ENCODE measurements at regions not wholly inside any gene's neighbourhood (a gene's known extent, or its start where the extent isn't known, plus 50 kb on each side); places are given as distances from the start of the nearest gene placed in this dataset.

GRCh38 chr7:3119963-3120362, 76.3 kb upstream of the CARD11 start:
- TF ChIP-seq EMX1 (CRISPR knock-in tag; IDR thresholded peaks at IDR 0.05) (no peak), FOXJ3 (CRISPR knock-in tag; IDR thresholded peaks at IDR 0.05; ENCODE audit: borderline replicate concordance) (no peak), SMAD3 (CRISPR knock-in tag; IDR thresholded peaks at IDR 0.05; ENCODE audit: borderline replicate concordance) (no peak), ZNF263 (CRISPR knock-in tag; IDR thresholded peaks at IDR 0.05; ENCODE audit: low read depth) (no peak), STAT6 (CRISPR knock-in tag; conservative IDR thresholded peaks at IDR 0.05; ENCODE audit: low read depth) (no peak), ELF4 (CRISPR knock-in tag; IDR thresholded peaks at IDR 0.05; ENCODE audit: low read depth) (no peak), IRF2 (CRISPR knock-in tag; IDR thresholded peaks at IDR 0.05; ENCODE audit: borderline replicate concordance, low read depth) (no peak), ERG (CRISPR knock-in tag; IDR thresholded peaks at IDR 0.05) (no peak), ATF6 (CRISPR knock-in tag; IDR thresholded peaks at IDR 0.05) (no peak), CDX4 (CRISPR knock-in tag; IDR thresholded peaks at IDR 0.05; ENCODE audit: borderline replicate concordance) (no peak), SOX15 (CRISPR knock-in tag; IDR thresholded peaks at IDR 0.05) (no peak)
- no peak for DNase-seq (ENCODE audit: low spot score)
- Mint-ChIP-seq H3K9me3 (peaks cover 39% of the 10 kb centered on the region), H3K36me3 (peaks cover 23% of the 10 kb centered on the region), H3K4me1 (peaks cover 13% of the 10 kb centered on the region), H3K27me3 (ENCODE audit: low read depth) (peaks cover 19% of the 10 kb centered on the region), H3K4me3 (no peak overlapping the region), H3K27ac (no peak overlapping the region)
- CTCF ChIA-PET = no interaction called here
- no peak for ATAC-seq
- POLR2A ChIA-PET = no interaction called here

GRCh38 chr7:3120513-3120912, 76.8 kb upstream of the CARD11 start:
- no peak for ATAC-seq
- no peak overlapping the region for H3K4me3 Mint-ChIP-seq
- CTCF ChIA-PET = no interaction called here
- POLR2A ChIA-PET = no interaction called here
- H3K36me3 Mint-ChIP-seq = peaks cover 23% of the 10 kb centered on the region
- H3K27ac Mint-ChIP-seq = no peak overlapping the region
- no peak for TF ChIP-seq ZNF263 (CRISPR knock-in tag; IDR thresholded peaks at IDR 0.05; ENCODE audit: low read depth)
- no peak for TF ChIP-seq NFYB (CRISPR knock-in tag; conservative IDR thresholded peaks at IDR 0.05; ENCODE audit: low read depth)
- TF ChIP-seq SMAD4 (CRISPR knock-in tag; IDR thresholded peaks at IDR 0.05) = no peak
- TF ChIP-seq SOX15 (CRISPR knock-in tag; IDR thresholded peaks at IDR 0.05) = no peak
- no peak for TF ChIP-seq ZBTB43 (CRISPR knock-in tag; IDR thresholded peaks at IDR 0.05)
- peaks cover 34% of the 10 kb centered on the region for H3K9me3 Mint-ChIP-seq
- peaks cover 13% of the 10 kb centered on the region for H3K4me1 Mint-ChIP-seq
- H3K27me3 Mint-ChIP-seq (ENCODE audit: low read depth) = peaks cover 19% of the 10 kb centered on the region
- no peak for DNase-seq (ENCODE audit: low spot score)

- H3K36me3 Mint-ChIP-seq = no peaks in the 10 kb centered on the region
- CTCF ChIA-PET = no interaction called here
- TF ChIP-seq MLX (CRISPR knock-in tag; IDR thresholded peaks at IDR 0.05) = no peak
- no peak for TF ChIP-seq IRF1 (CRISPR knock-in tag; IDR thresholded peaks at IDR 0.05)
- no peak for TF ChIP-seq NFATC4 (CRISPR knock-in tag; IDR thresholded peaks at IDR 0.05)
- no peak for TF ChIP-seq E2F5 (CRISPR knock-in tag; IDR thresholded peaks at IDR 0.05)
- TF ChIP-seq RORB (CRISPR knock-in tag; IDR thresholded peaks at IDR 0.05) = no peak
- POLR2A ChIA-PET = no interaction called here
- no peaks in the 10 kb centered on the region for H3K27me3 Mint-ChIP-seq (ENCODE audit: low read depth)
- peaks cover 8% of the 10 kb centered on the region for H3K9me3 Mint-ChIP-seq
- DNase-seq (ENCODE audit: low spot score) (no peak), ATAC-seq (no peak)
- H3K27ac Mint-ChIP-seq = no peak overlapping the region
- no peak overlapping the region for H3K4me3 Mint-ChIP-seq
- H3K4me1 Mint-ChIP-seq = no peaks in the 10 kb centered on the region
Measured at GRCh38 chr7:3128857-3129490, 85.3 kb upstream of the CARD11 start.

All from WTC11 (cell line).